GM21381 (cell line): ENCODE measurements at regions not wholly inside any gene's neighbourhood (a gene's known extent, or its start where the extent isn't known, plus 50 kb on each side); places are given as distances from the start of the nearest gene placed in this dataset.

Experiments
- ATAC-seq: cut with Tn5 transposase; IDR thresholded peaks from one replicate; pipeline ENCODE4 v1.9.1; 2021; ENCODE audit warnings: mild to moderate bottlenecking, moderate library complexity; ENCODE audit not compliant: unreplicated experiment

DNA sequence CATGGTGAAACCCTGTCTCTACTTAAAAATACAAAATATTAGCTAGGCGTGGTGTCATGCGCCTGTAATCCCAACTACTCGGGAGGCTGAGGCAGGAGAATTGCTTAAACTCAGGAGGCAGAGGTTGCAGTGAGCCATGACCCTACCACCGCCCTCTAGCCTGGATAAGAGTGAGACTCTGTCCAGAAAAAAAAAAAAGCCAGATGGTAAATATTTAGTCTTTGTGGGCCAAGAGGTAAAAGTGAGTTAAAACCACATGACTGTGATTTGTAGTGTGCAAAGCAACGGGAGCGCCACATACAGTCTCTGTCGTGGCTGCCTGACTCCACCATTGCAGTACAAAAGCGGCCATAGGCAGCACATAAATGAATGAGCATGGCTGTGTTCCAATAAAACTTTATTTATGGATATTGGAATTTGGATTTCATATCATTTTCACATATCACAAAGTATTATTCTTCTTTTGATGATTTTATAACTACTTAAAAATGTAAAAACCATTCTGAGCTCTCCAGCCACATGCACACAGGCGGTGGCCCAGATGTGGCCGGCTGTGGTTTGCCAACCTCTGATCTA is 51.8 kb upstream of the CASZ1 start:
- ATAC-seq = no peak

- no peak for ATAC-seq
Observed at GRCh38 chr1:10850026-10850425, 53.6 kb upstream of the CASZ1 start.

DNA sequence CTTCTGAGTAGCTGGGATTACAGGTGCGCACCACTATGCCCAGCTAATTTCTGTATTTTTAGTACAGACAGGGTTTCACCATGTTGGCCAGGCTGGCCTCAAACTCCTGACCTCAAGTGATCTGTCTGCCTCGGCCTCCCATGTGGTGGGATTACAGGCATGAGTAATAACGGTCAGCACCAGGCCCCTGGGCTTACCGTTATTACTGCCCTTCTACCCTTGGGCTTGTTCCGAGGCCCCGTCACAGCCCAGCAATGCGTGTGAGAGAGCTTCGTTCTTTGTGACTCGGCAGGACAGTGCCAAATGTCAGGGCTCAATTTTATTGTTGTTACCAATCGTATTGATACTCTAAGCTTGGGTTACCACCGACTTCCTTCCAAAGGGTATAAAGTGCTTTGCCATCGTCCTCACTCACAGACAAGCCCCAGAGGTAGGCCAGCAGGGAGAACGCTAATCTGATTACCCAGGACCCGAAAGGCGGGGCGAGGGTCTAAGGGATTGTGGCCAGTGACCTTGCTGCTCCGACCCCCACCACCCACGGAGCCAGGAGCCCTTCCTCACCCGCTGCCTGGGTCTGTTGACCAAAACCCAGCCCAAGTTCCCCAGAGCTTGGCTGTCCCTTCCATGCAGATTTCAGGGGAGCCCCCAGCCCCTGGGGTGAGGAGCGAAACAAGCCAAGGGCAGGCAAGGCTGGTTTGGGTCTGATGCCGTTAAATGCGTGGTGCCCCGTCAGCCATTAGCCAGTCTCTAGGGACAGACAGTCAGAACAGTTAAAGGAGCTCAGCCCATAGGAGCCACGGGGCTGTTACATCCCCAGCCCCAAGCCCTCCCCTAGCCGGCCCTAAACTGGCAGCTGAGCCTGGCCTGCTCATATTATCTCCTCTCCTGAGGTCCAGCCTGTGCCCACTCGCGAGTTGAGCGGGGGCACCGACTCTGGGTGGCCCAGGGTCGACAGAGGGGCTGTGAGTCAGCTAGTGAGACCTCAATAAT is 54.9 kb upstream of the CASZ1 start:
- ATAC-seq = no peak

- ATAC-seq = no peak
Observed at GRCh38 chr1:10852018-10852417, 55.6 kb upstream of the CASZ1 start.

GRCh38 chr1:10852486-10852885 is 56.0 kb upstream of the CASZ1 start:
- no peak for ATAC-seq

GRCh38 chr1:10852998-10853520 is 56.6 kb upstream of the CASZ1 start:
- no peak for ATAC-seq

- no peak for ATAC-seq
Observed at GRCh38 chr1:10853701-10854100, 57.3 kb upstream of the CASZ1 start.

DNA sequence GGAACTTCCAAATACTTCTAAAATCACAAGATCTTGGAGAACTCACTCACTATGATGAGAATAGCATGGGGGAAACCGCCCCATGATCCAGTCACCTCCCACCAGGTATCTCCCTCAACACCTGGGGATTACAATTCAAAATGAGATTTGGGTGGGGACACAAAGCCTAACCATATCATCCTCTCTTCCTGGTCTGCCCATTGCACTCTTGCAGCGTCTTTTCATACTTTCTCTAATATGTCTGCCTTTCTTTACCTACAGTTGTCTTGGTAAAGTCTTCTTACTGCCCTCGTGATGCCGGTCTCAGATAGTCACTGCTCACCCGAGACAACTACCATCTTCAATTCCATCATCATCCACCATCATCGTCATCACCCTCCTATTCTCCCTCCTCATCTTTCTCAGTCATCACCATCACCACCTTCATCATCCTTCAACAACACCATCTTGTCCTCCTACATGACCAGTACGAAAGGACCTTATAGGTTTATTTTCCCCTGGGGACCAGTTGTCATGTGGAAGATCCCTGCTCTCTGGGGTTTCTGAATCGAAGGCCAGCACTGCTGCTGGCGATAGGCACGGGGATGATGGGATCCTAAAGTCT is 58.5 kb upstream of the CASZ1 start:
- ATAC-seq = no peak

GRCh38 chr1:10856176-10856683 is 59.8 kb upstream of the CASZ1 start:
- no peak for ATAC-seq

GRCh38 chr1:10856863-10857598 is 60.6 kb upstream of the CASZ1 start:
- ATAC-seq = no peak

DNA sequence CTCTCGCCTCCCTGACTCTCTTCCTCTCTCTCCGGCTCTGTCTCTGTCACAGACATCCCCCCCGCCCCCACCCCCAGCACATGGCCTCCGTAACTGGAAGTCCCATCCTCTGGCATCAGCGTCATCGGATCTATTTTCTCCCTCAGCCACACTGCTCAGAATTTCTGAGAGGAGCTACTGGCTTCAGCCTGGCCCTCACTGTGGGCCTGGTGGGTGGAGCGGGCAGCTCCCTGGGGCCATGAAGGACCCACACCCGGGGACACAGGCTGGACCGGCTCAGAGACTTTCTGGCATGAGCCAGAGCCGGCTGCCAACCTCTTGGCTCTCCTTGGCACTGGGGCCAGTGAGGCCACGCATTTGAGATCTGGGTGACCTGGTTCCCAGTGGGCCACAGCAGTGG is 61.2 kb upstream of the CASZ1 start:
- ATAC-seq = no peak

GRCh38 chr1:10860218-10860617 is 63.8 kb upstream of the CASZ1 start:
- ATAC-seq = no peak

GRCh38 chr1:10860682-10861081 is 64.2 kb upstream of the CASZ1 start:
- no peak for ATAC-seq

DNA sequence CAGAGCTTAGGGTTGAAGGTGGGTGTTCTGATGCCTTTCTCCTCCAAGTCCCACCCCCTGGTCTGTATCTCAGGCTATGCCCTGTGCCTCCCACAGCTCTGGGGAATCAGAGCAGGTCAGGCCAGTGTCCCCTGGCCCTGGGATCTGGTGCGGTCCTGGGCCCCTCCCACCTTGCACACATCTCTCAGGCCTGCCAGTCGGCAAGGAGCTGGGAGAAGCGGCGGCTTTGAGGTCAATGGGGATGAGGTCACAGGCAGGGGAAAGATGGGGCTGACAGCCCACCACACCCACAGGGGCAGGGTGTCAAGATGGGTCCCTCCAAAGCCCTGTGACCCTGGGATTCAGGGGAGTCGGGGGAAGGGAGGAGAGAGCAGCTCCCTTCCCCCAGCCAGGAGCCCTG is 65.4 kb upstream of the CASZ1 start:
- ATAC-seq = no peak

DNA sequence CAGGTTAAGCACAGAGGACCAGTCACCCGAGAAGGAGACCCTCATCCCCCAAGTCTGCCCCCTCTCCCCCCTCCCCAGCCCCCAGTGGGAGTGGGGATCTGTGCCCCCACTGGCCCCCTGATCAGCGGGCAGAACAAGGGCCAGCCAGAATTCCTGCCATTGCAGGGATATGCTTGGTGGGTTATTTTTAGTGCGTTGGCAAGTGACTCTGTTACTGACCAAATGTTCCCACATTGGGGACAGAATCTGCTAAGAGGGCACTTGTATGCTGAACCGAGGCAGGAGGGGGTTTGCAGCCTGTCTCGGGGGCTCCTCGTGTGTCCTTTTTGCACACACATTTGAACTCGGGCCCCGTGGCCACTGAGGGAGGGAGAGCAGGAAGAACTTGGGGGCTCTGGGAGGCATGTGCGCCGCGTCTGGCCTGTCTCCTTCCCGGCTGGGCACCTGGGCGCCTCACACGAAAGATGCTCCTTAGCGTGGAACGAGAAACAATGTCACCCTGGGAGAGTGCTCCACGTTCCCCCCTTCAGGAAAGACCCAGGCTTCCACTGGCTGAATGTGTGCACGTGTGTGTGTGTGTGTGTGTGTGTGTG is 66.4 kb upstream of the CASZ1 start:
- ATAC-seq = no peak

- no peak for ATAC-seq
Observed at GRCh38 chr1:10863886-10864285, 67.4 kb upstream of the CASZ1 start.

DNA sequence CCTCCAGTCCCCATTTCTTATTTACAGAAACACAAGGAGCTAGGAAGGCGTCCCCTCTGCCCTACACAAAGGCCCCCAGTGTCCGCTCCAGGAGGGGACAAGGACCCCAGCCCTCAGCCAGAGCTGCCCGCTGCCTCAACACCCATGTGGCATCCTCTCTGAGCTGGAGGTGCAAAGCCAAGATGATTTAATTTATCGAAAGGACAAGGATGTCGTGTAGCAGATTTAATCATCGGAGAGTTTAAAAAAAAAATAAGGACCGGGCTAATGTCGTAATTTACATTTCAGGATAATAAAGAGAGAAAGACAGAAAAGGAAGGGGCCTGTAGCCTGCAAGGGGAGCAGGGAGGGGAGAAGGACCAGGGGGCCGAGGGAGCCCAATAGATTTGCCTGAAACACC is 68.3 kb upstream of the CASZ1 start:
- ATAC-seq = no peak

GRCh38 chr1:10865518-10866320 is 69.3 kb upstream of the CASZ1 start:
- ATAC-seq = no peak

DNA sequence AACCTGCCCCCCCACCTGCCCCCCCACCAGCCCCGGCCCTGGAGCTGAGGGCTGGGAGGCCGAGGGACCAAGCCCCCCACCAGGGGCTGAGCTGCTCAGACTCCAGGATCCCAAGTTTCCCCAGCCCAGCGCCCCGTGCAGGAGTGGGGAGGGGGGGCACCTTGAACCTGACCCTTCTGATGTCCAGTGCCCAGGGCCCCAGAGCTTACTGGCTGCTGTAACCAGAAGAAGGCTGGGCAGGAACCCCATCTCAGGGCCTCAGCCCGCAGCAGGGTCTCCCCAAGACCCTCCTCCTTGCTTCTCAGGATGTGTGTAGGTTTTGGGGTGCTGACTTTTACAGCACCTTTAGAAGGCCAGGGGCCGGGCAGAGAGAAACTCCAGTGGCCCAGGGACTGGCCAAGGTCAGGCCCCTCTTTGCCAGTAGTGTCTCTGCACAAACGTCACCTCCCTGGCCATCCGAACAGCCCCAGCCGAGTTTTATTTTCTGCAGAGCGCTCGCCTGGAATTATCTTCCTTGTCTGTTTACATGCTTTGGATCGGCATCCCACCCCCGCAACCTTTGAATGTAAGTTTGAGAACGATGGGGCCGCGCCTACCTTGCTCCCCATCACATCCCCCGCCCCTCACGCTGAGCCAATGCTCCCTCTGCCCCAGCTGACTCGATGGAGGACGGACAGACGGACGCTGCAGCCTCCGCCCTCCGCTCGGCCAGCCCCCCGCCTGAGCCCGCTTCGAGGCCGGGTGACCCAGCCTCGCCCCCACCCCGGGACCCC is 70.1 kb upstream of the CASZ1 start:
- ATAC-seq = no peak
